OCI-LY7 (cell line): ENCODE measurements at regions not wholly inside any gene's neighbourhood (a gene's known extent, or its start where the extent isn't known, plus 50 kb on each side); places are given as distances from the start of the nearest gene placed in this dataset.

ENCODE experiments used
- BruUV-seq: library from RNA; stranded (reverse); fragments of 400-500 nt; replicated peaks from 2 replicates; lab custom pipeline; 2021; lab: Mats Ljungman, UMichigan
- CTCF ChIA-PET: fragments of 300-600 bp; sonication (Branson Sonifier 250); formaldehyde crosslinking; loops from one replicate; lab custom pipeline; 2022; ENCODE audit warnings: antibody characterized with exemption; ENCODE audit not compliant: unreplicated experiment; lab: Charles Lee
- POLR2A ChIA-PET: fragments of 300-600 bp; sonication (Branson Sonifier 250); formaldehyde crosslinking; loops from one replicate; lab custom pipeline; 2022; ENCODE audit warnings: antibody characterized with exemption; lab: Charles Lee
- DNase-seq: peaks from one replicate; pipeline ENCODE4 v3.0.0-alpha.2; 2015; ENCODE audit warnings: low spot score
- H2AFZ ChIP-seq: fragments of 200-600 bp; sonication (generic), shearing (Covaris generic); 2 replicates; pipeline ENCODE4 v1.6.1; 2014; ENCODE audit warnings: mild to moderate bottlenecking, antibody characterized with exemption, low read length, moderate library complexity
- H3K27ac ChIP-seq: fragments of 200-600 bp; sonication (generic); 2 replicates; pipeline ENCODE4 v1.5.1; 2014; ENCODE audit warnings: mixed run types, low read depth, mild to moderate bottlenecking, moderate library complexity, low read length, inconsistent platforms; ENCODE audit not compliant: poor library complexity, severe bottlenecking
- H3K36me3 ChIP-seq: fragments of 200-600 bp; sonication (generic); 2 replicates; pipeline ENCODE4 v1.6.1; 2014; ENCODE audit warnings: mild to moderate bottlenecking, antibody characterized with exemption, low read length, moderate library complexity, mixed read lengths; ENCODE audit not compliant: insufficient read depth
- H3K4me1 ChIP-seq: fragments of 200-600 bp; sonication (generic); 2 replicates; pipeline ENCODE4 v1.5.1; 2014; ENCODE audit warnings: mild to moderate bottlenecking, low read length; ENCODE audit not compliant: insufficient read depth, poor library complexity, severe bottlenecking
- H3K4me2 ChIP-seq: fragments of 200-600 bp; sonication (generic); 2 replicates; pipeline ENCODE4 v1.6.1; 2014; ENCODE audit warnings: mild to moderate bottlenecking, low read length
- H3K4me3 ChIP-seq: fragments of 200-600 bp; sonication (generic); 2 replicates; pipeline ENCODE4 v1.5.1; 2014; ENCODE audit warnings: mild to moderate bottlenecking, low read depth, low read length; ENCODE audit not compliant: poor library complexity, severe bottlenecking
- H3K79me2 ChIP-seq: fragments of 200-600 bp; sonication (generic); 2 replicates; pipeline ENCODE4 v1.6.1; 2016; ENCODE audit warnings: low read depth, mild to moderate bottlenecking, low read length, moderate library complexity, mixed read lengths; ENCODE audit not compliant: insufficient read depth
- H3K9me2 ChIP-seq: fragments of 200-600 bp; sonication (generic); 2 replicates; pipeline ENCODE4 v1.6.1; 2016; ENCODE audit warnings: mild to moderate bottlenecking, low read length, mixed read lengths; ENCODE audit not compliant: insufficient read depth
- H3K9me3 ChIP-seq: fragments of 200-600 bp; sonication (generic); 2 replicates; pipeline ENCODE4 v1.6.1; 2014; ENCODE audit warnings: mild to moderate bottlenecking, mixed run types, low read length, mixed read lengths
- H4K20me1 ChIP-seq: fragments of 200-600 bp; sonication (generic); 2 replicates; pipeline ENCODE4 v1.6.1; 2014; ENCODE audit warnings: mild to moderate bottlenecking, antibody characterized with exemption, low read length, moderate library complexity, mixed read lengths; ENCODE audit not compliant: insufficient read depth
- CTCF ChIP-seq: fragments of 200-600 bp; sonication (generic); conservative IDR thresholded peaks from 2 replicates; pipeline ENCODE4 v1.5.1; 2014; ENCODE audit warnings: mild to moderate bottlenecking, antibody characterized with exemption, low read length, moderate library complexity, mixed read lengths
- EZH2phosphoT487 ChIP-seq: fragments of 200-600 bp; sonication (generic); IDR thresholded peaks from 2 replicates; pipeline ENCODE4 v1.6.1; 2018; ENCODE audit warnings: low read depth, borderline replicate concordance, mild to moderate bottlenecking, mixed run types, antibody characterized with exemption, low read length, moderate library complexity, mixed read lengths
- intact Hi-C: fragments of 100-400 bp; cut with micrococcal nuclease; formaldehyde crosslinking; loops from one replicate; pipeline ENCODE4 v1.10.0; 2022; ENCODE audit not compliant: unreplicated experiment

- POLR2A ChIA-PET = no interaction called here
- H3K9me3 ChIP-seq = no peaks in the 10 kb centered on the region
- H3K27ac ChIP-seq = no peak overlapping the region
- no peak overlapping the region for H3K4me3 ChIP-seq
- H3K36me3 ChIP-seq = no peaks in the 10 kb centered on the region
- no peak overlapping the region for H2AFZ ChIP-seq
- H3K4me1 ChIP-seq = no peaks in the 10 kb centered on the region
- no peak for DNase-seq
- no TSS peak for BruUV-seq
- H3K9me2 ChIP-seq = no peaks in the 10 kb centered on the region
- no peaks in the 10 kb centered on the region for H3K79me2 ChIP-seq
- H3K4me2 ChIP-seq = no peak overlapping the region
- TF ChIP-seq CTCF (no peak), EZH2phosphoT487 (no peak)
- CTCF ChIA-PET = no interaction called here
- intact Hi-C loops = no loop called here
- no peaks in the 10 kb centered on the region for H4K20me1 ChIP-seq
Observed at GRCh38 chr20:22520381-22520780, 64.0 kb downstream of the FOXA2 start.

- Histone ChIP-seq H3K9me3 (no peaks in the 10 kb centered on the region), H3K4me3 (no peak overlapping the region), H3K4me2 (no peak overlapping the region), H3K27ac (no peak overlapping the region), H3K79me2 (no peaks in the 10 kb centered on the region), H4K20me1 (no peaks in the 10 kb centered on the region), H3K9me2 (no peaks in the 10 kb centered on the region), H3K36me3 (no peaks in the 10 kb centered on the region), H3K4me1 (no peaks in the 10 kb centered on the region), H2AFZ (no peak overlapping the region)
- intact Hi-C loops = no loop called here
- TF ChIP-seq EZH2phosphoT487 (no peak), CTCF (no peak)
- no peak for DNase-seq
- ChIA-PET CTCF (no interaction called here), POLR2A (no interaction called here)
- BruUV-seq = no TSS peak
Observed at GRCh38 chr20:22515264-22515663, 69.1 kb downstream of the FOXA2 start.

- TF ChIP-seq EZH2phosphoT487 = no peak
- no peaks in the 10 kb centered on the region for H3K9me2 ChIP-seq
- H2AFZ ChIP-seq = no peak overlapping the region
- H3K4me1 ChIP-seq = no peaks in the 10 kb centered on the region
- intact Hi-C loops = no loop called here
- BruUV-seq = no TSS peak
- DNase-seq = no peak
- POLR2A ChIA-PET = no interaction called here
- no peak overlapping the region for H3K4me2 ChIP-seq
- CTCF ChIA-PET = no interaction called here
- no peak overlapping the region for H3K4me3 ChIP-seq
- no peaks in the 10 kb centered on the region for H3K36me3 ChIP-seq
- no peaks in the 10 kb centered on the region for H3K79me2 ChIP-seq
- no peak overlapping the region for H3K27ac ChIP-seq
- H3K9me3 ChIP-seq = no peaks in the 10 kb centered on the region
- H4K20me1 ChIP-seq = no peaks in the 10 kb centered on the region
Observed at GRCh38 chr20:22513574-22513973, 70.8 kb downstream of the FOXA2 start.
